NCI-H345 treated with DMSO at 0.1 percent for 48 hours (cell line): ENCODE measurements at regions not wholly inside any gene's neighbourhood (a gene's known extent, or its start where the extent isn't known, plus 50 kb on each side); places are given as distances from the start of the nearest gene placed in this dataset.
"Not testable (repeated sequence)": the region's sequence is repeated elsewhere in the genome, so short reads cannot be mapped to it uniquely, and the experiment has no call there.

ENCODE experiments used
- DNase-seq: peaks from one replicate; lab custom pipeline; 2025; ENCODE audit not compliant: unreplicated experiment; lab: John Stamatoyannopoulos, UW

DNA sequence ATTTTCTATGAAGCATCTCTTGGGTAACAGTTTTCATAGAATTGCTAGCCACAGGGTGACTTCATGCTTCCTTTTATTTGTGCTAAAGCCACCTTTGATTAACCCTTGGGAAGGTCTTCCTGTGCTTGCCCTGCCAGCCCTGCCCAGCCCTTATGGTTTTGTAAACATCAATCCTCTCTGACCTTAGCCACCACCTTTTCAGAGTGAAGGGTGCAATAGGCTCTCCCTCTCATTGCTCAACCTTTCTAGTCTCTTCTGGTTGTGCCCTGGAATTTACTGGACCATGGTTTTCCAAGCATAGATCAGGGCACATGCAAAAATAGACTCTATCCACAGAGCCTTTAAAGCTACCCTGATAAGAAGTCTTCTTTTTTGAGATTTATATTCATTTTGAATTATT is 77.7 kb upstream of the FRMD6 start:
- DNase-seq: no peak

DNA sequence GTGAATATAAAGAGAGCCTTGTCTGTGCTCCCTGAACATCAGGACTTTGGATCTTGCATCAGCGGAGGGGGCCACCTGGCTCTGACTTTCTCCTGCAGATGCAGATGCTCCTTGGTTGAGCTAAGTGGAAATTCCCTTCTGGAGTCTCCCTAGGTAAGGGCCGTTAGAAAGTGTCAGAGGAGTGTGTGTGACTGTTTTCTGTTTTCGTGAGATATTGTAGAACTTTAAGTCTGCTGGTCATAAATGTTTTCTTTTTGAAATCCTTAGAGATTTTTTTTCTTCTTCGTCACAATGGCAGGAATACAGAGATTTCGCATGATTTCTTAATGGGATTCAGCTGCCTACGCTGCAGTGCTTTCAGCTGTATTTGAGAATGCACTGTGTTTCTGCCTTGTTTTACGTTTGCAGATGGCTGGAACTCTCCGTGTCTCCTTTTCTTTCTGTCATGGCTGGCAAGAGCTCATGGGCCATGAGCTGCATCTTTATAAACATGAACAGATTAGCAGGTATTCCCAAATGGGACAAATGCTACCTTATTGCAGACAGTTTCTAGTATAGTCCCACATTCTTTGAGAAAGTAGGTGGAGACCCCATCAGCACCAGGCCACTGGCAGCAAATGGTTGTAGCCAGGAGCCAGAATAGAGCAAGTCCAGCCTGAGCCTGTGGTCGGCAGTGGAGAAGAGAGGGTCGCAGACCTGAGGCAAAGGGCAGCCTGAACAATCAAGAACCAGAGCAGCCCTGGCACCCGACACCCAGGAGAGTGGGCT is 76.2 kb upstream of the FRMD6 start:
- no peak for DNase-seq

DNA sequence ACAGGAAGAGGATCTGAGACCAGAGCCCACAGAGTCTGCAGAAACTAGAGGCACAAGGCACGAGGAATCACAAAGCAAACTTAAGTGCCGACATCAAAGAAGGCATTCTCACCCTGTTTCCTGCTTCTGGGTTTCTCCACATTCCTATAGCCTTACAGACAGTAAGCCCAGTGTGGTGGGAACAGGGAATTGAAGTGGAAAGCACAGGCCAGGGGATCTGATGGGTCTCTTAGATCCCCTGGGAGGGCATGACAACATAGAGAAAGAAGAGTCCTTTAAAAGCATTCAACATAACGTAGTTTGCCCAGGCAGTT is 75.6 kb upstream of the FRMD6 start:
- no peak for DNase-seq

DNA sequence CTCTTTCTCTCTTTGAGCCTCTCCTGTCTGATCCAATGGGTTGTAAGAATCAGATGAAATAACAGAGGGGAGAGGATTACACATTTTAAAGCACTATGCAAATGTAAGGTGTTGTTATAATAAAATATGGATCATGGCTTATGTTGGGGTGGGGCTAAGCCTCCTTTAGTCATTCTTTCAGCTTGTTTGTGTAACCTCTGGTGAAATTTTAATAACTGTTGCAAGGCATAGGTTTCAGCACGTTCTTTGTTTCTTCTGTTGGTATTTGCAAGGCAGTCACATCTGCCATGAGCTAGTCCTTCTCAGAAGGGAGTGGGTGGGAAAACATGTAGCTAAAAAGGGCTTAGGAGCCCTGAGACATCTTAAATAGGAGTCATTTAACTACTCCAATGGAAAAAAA is 74.8 kb upstream of the FRMD6 start:
- no peak for DNase-seq

DNA sequence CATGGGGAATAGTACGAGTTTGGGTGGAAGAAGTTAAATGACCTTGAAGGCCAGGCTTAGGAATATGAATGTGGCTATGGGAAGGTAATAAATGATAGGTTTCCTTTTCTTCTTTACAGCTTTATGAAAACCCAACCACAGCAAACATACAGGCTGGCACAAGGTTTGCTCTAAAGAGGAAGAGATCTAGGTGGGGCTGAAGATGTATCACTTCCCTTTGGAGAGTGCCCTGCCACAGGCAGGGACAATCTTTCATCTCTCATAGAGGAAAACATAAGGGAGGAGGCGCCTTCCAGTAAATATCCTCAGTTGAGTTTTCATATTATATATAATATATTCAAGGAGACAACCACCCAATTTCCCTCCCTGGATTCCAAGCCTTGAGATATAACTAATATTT is 72.9 kb upstream of the FRMD6 start:
- DNase-seq: no peak

DNA sequence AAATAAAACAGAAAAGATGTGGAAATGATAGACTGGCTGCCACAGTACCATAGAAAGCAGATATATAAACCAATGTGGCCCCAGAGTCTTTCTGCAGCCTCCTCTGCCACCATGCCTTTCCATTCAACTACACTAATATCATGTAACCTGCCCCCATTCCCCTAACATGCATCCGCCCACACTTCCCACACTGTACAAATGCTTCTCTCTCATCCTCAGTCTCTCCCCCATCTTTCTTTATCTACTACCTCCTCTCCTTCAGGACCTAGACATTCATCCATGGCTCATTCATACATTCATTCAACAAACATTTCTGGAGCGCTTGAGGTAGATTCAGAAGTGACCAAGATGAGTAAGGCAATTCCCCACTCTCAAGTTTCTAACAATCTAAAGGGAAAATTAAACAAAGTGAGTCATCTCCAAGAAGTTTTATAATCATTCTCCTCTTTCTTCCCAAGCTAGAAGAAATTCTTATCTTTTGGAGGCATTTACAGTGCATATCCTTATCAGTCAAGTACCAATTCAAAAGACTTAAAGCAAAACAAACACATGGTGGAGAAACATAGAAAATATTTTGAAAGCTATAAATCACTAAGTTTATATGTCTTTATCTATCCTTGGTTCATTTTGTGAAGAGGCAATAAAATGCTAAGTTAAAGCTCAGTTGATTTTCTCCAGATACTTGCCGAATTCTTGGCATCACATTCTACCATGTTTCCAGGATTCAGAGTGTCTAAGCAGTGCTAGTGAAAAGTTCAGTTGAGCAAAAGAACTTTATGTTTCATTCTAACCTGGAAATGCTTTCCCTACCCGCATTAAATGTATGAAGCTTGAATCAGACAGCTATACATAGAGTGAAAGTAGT is 70.5 kb upstream of the FRMD6 start:
- no peak for DNase-seq

DNA sequence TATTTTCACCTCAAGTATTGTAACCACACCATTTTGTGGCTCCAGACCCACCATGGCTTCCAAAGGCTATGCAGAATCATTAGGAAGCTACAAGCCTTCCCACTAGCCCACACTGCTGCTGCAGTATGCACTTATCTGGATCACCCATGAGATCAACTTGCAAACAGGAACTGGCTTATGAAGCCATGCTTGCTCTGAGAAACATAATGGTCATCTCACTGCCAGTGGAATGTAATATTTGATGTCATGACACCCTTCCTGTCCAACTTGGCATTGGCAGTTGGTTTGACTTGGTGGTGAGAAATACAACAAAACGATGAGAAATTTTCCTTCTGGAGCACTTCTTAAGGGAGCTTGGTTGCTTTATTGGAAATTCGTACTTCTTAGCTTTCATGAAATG is 69.3 kb upstream of the FRMD6 start:
- DNase-seq: no peak

DNA sequence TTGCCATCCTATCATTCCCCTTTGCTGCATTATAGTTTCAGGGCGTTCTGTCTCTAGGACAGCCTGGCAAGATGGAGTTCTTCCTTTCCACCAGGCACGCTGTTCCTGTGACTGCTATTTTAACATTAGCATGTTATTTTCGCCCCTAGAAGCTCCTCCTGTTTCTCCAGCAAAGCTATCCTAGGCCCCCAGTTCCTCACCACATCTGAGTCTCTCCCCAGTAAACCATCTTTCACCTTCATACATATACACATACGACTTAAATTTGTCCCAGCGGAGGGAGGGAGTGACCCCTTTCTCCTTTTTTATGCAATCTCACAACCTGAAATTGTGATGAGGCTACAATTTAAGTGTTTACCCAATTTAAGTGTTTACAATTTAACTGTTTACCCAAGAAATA is 66.7 kb upstream of the FRMD6 start:
- no peak for DNase-seq

DNA sequence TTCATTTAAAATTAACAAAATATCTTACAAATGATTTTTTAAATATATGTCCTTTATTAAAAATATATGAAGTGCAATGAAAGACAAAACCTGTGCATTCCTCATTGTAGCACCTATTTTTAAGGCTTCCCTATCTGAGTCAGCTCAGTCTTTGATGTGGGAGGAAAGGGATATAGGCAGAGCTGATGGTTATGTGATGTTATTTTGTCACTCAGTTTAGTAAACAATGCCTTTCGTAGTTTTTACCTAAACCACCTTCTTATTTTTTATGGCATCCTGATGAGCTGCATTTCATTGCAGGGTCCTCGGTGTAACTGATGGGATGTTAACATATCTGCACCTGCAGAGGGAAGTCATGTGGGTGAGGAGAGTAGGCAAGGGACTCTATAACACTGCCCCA is 58.9 kb upstream of the FRMD6 start:
- no peak for DNase-seq

DNA sequence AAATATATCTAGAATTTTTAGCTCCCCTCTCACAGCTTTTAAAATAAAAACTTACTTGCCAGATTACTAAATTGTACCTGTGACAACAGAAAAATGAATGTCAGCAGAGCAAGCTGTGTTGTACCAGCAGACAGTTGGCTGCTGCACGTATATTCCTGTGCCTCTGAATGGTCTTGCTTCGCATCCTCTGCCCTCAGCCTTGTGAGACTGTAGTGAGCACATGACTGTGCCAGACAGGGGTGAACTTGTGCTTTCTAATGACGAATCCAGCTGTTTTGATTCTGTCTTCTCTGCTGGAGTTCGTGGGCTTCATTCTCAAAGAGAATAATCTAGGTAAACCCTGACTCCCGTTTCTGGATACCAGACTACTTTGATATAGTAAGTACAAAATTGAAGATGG is 58.3 kb upstream of the FRMD6 start:
- no peak for DNase-seq

DNA sequence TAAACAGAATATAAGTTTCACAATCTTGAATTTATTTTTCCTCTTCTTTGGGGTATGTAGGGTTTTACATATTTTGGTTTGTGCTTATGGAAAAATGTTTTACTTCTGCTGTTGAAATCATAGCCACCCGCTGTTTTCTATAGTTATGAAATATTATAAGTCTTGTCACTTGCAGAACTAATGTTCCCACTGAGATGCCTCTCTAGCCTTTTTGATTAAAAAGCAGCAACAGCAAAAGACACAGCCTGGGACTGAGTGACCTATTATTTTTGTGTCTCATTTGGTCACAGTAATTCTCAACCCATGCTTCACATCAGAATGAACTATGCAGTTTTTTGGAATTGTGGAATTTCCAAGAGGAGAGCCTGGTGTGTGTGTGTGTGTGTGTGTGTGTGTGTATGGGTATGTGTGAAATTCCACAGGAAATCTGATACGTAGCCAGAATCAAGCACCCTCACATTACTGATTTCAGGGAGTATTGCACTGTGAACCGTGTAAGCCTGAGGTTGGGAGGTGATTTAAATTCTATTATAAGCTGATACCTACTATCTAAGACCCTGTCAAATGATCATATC is 55.7 kb upstream of the FRMD6 start:
- no peak for DNase-seq

DNA sequence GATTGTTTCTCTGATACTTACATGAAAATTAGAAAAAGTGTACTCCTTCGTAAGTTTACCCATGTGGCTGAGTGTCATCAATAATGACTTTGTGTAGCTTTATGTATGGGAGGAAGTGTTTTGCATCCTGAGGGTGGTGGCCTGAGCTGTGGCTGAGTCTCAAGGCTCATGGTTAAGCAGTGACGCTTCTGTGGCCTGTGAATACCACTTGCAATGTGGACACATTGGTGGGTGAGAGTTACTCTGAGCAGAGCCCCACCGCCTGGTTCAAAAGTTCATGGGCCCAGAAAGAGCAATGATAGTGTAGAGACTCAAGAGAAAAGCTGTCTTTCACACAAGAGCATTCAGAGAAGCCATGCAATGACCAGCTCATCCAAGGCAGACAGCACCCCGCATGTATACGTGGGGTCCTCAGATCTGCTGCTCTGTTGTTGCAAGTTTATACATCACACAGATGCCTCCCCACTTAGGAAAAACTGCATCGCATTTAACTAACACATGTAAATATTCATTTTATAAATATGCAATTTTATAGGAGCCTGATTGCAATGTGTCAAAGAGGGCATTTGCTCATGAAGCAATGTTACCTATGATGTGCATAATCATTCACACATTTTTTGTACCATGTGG is 55.1 kb upstream of the FRMD6 start:
- no peak for DNase-seq

DNA sequence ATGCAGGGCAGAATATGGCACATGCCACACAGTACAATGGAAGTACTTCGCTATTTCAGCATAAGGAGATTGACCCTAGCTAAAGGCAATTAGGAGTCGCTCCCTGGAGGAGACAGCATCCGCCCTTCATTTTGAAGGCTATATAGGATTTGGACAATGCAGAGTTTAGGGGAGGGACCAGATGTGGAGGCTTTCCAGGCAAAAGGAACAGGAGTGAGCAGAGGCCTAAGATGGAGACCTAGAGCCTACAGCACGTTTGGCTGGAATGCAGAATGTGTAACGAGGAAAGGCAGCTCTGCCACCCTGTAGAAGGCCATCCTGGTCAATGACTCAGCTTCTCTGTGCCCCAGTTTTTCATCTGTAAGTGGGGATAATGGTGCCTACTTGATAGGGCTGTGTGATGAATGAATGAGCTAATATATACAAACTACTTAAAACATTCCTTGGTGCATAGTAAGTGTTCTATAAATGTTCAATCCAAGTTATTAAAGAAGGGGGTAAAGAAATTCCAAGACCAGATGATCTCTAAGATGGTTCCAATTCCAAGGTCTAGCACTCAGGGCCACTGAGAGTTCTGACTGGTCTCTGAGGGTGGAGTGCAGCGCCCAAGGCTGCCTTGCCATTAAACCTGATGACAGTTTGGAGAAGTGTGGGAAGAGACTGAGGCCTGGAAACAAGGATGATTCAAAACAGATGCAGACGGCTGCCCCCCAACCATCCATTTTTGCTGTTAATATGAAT is 54.3 kb upstream of the FRMD6 start:
- DNase-seq: no peak

DNA sequence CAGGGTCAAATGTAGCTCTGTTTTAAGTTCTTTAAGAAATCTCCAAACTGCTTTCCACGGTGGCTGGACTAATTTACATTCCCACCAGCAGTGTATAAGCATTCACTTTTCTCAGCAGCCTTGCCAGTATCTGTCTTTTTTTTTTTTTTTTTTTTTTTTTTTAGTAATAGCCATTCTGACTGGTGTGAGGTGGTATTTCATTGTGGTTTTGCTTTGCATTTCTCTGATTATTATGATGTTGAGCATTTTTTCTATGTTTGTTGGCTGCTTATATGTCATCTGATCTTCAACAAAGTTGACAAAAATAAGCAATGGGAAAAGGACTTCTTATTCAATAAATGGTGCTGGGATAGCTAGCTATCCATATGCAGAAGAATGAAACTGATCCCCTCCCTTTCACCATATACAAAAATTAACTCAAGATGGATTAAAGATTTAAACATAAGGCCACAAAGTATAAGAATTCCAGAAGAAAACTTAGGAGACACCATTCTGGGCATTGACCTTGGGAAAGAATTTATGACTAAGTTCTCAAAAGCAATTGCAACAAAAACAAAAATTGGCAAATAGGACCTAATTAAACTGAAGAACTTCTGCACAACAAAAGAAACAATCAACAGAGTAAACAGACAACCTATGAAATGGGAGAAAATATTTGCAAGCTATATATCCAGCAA is 52.6 kb upstream of the FRMD6 start:
- not testable (repeated sequence) for DNase-seq

DNA sequence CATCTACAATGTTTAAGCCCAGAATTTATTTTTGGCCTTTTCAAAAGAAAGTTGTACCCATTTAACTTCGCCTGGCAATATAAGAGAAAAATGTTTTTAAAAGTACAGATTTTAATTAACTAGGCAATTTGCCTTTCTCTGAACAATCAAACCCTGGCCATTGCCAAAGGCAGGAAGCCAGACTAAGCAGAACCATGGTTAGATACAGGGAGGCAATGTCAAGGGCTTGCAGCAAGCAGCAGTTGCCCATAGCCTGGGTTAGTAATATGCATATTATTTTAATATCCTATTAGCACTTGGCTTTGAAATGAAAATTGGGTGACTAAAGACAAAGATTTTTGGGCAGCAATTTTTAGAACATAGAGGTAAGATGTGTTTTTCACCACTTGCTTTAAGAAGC is 51.1 kb upstream of the FRMD6 start:
- no peak for DNase-seq
